Lower leg skin (tissue), 3 donors: ENCODE measurements at regions not wholly inside any gene's neighbourhood (a gene's known extent, or its start where the extent isn't known, plus 50 kb on each side); places are given as distances from the start of the nearest gene placed in this dataset.

Source experiments
- POLR2A ChIP-seq, 2 donors: fragments of 450-650 bp; IDR thresholded peaks; one replicate each; pipeline ENCODE4 v1.6.1; 2016 to 2017; ENCODE audit warnings: antibody characterized with exemption in 2 of 2, mild to moderate bottlenecking in 1 of 2, moderate library complexity in 1 of 2
- TF ChIP-seq, protein P1 (sequence below), 3 donors: fragments of 450-650 bp; IDR thresholded peaks; one replicate each; pipeline ENCODE4 v1.5.1; 2016; ENCODE audit warnings: antibody characterized with exemption in 3 of 3, mild to moderate bottlenecking in 3 of 3, moderate library complexity in 2 of 3

DNA sequence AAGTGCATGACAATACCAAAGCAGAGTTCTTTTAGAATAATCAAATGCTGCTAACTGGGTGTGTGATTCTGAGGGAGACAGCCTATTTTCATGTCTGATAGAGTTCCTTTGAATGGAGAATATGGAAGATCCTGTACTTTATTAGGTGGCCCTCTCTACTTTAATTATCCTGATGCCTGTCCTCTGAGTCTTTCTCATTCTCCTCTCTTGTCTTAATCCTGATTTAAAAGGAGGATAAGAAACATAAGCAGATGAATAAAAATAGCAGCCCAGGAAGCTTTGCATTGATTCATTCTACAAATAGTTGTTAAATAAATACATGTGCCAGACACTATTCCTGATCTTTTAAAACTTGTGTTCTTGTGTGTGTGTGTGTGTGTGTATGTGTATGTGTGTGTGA is 387.3 kb downstream of the SPRY1 start:
- TF ChIP-seq, protein P1, sequence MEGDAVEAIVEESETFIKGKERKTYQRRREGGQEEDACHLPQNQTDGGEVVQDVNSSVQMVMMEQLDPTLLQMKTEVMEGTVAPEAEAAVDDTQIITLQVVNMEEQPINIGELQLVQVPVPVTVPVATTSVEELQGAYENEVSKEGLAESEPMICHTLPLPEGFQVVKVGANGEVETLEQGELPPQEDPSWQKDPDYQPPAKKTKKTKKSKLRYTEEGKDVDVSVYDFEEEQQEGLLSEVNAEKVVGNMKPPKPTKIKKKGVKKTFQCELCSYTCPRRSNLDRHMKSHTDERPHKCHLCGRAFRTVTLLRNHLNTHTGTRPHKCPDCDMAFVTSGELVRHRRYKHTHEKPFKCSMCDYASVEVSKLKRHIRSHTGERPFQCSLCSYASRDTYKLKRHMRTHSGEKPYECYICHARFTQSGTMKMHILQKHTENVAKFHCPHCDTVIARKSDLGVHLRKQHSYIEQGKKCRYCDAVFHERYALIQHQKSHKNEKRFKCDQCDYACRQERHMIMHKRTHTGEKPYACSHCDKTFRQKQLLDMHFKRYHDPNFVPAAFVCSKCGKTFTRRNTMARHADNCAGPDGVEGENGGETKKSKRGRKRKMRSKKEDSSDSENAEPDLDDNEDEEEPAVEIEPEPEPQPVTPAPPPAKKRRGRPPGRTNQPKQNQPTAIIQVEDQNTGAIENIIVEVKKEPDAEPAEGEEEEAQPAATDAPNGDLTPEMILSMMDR (IDR thresholded peaks at IDR 0.05), result no peak
- no peak for TF ChIP-seq POLR2A (IDR thresholded peaks at IDR 0.05)
